HepG2 (cell line): ENCODE measurements at regions not wholly inside any gene's neighbourhood (a gene's known extent, or its start where the extent isn't known, plus 50 kb on each side); places are given as distances from the start of the nearest gene placed in this dataset.

Experiments
- ATAC-seq: fragments of 200-7000 bp; cut with Tn5 transposase; 3 replicates; pipeline ENCODE4 v1.9.1; 2020; ENCODE audit warnings: mild to moderate bottlenecking, moderate library complexity
- BruUV-seq: library from RNA; stranded (reverse); fragments of 400-500 nt; replicated peaks from 2 replicates; lab custom pipeline; 2021; lab: Mats Ljungman, UMichigan
- CTCF ChIA-PET: fragments of 300-600 bp; formaldehyde crosslinking; extraction: SDS; loops from one replicate; lab custom pipeline; 2021; ENCODE audit warnings: low total read pairs, inconsistent platforms, low intra/inter-chr PET ratio; lab: Yijun Ruan, JAX
- POLR2A ChIA-PET: fragments of 350-600 bp; sonication (Branson Sonifier 250); formaldehyde crosslinking; loops from one replicate; lab custom pipeline; 2020; ENCODE audit warnings: antibody characterized with exemption, inconsistent platforms; lab: Yijun Ruan, JAX
- DNase-seq: peaks from one replicate; pipeline ENCODE4 v3.0.0-alpha.2; 2015; ENCODE audit warnings: low spot score
- FAIRE-seq: peaks from 3 replicates; lab custom pipeline; 2011; peaks lifted over from hg19 to GRCh38; lab: Jason Lieb, UNC
- H2AFZ ChIP-seq: one replicate; pipeline ENCODE4 v1.6.1; 2011; ENCODE audit warnings: low read length, inconsistent platforms
- H3K27ac ChIP-seq: fragments of 300-600 bp; 3 replicates; pipeline ENCODE4 v1.8.0; 2011; ENCODE audit warnings: mixed run types, mild to moderate bottlenecking, mixed read lengths, low read length, inconsistent platforms; ENCODE audit not compliant: insufficient read depth; ENCODE audit errors: extremely low read length
- H3K27me3 ChIP-seq, 2 experiments: fragments of 200-600 bp in 1 of 2; 2 replicates in 1 of 2; 3 replicates in 1 of 2; pipeline versions ENCODE4 v1.6.0 to v1.8.0; 2011; ENCODE audit warnings: low read length in 2 of 2, mild to moderate bottlenecking in 2 of 2, moderate library complexity in 2 of 2, inconsistent platforms in 1 of 2; ENCODE audit not compliant: insufficient read depth in 2 of 2, control insufficient read depth in 1 of 2
- H3K36me3 ChIP-seq, 2 experiments: fragments of 200-600 bp in 1 of 2; replicated peaks in 1 of 2; 2 replicates in 1 of 2; 3 replicates in 1 of 2; pipeline versions ENCODE4 v1.5.1 to v1.8.0; 2011; ENCODE audit warnings: low read length in 2 of 2, inconsistent platforms in 1 of 2; ENCODE audit not compliant: insufficient read depth in 2 of 2, control insufficient read depth in 1 of 2
- H3K4me1 ChIP-seq: 2 replicates; pipeline ENCODE4 v1.5.1; 2012; ENCODE audit warnings: low read length, inconsistent platforms; ENCODE audit not compliant: insufficient read depth
- H3K4me2 ChIP-seq: 2 replicates; pipeline ENCODE4 v1.6.0; 2011; ENCODE audit warnings: low read depth, low read length, inconsistent platforms
- H3K4me3 ChIP-seq, 3 experiments: fragments of 200-600 bp in 1 of 3; sonication (generic), shearing (Covaris generic) in 1 of 3; replicated peaks in 1 of 3; 2 replicates each; pipeline ENCODE4 v1.5.1; 2011 to 2016; ENCODE audit warnings: low read length in 3 of 3, inconsistent platforms in 2 of 3, low read depth in 2 of 3, mild to moderate bottlenecking in 2 of 3, control low read depth in 1 of 3, mixed read lengths in 1 of 3; ENCODE audit not compliant: insufficient read depth in 1 of 3
- H3K79me2 ChIP-seq: one replicate; pipeline ENCODE4 v1.6.1; 2011; ENCODE audit warnings: low read length, inconsistent platforms; ENCODE audit not compliant: insufficient read depth
- H3K9ac ChIP-seq: 2 replicates; pipeline ENCODE4 v1.6.0; 2011; ENCODE audit warnings: mild to moderate bottlenecking, low read depth, low read length, inconsistent platforms; ENCODE audit not compliant: insufficient read depth
- H3K9me3 ChIP-seq: 2 replicates; pipeline ENCODE4 v1.5.1; 2012; ENCODE audit warnings: mild to moderate bottlenecking, low read length
- H4K20me1 ChIP-seq: 2 replicates; pipeline ENCODE4 v1.6.0; 2011; ENCODE audit warnings: inconsistent platforms, mild to moderate bottlenecking, low read length, moderate library complexity; ENCODE audit not compliant: insufficient read depth
- GABPB1 ChIP-seq: IDR thresholded peaks from 2 replicates; pipeline ENCODE4 v1.6.1; 2016; ENCODE audit warnings: mild to moderate bottlenecking, missing genetic modification reagents, moderate library complexity, missing compliant biosample characterization
- GMEB1 ChIP-seq: sonication (generic); formaldehyde crosslinking; IDR thresholded peaks from 2 replicates; pipeline ENCODE4 v1.5.1; 2020; ENCODE audit warnings: missing genetic modification reagents, mild to moderate bottlenecking, borderline replicate concordance
- RXRB ChIP-seq: IDR thresholded peaks from 2 replicates; pipeline ENCODE4 v1.6.1; 2016; ENCODE audit warnings: borderline replicate concordance, missing genetic modification reagents, missing compliant biosample characterization
- ZNF142 ChIP-seq: sonication (generic); formaldehyde crosslinking; IDR thresholded peaks from 2 replicates; pipeline ENCODE4 v1.4.0; 2020; ENCODE audit warnings: missing genetic modification reagents
- ZNF280B ChIP-seq: sonication (generic); formaldehyde crosslinking; IDR thresholded peaks from 2 replicates; pipeline ENCODE4 v1.5.0; 2020; ENCODE audit warnings: missing genetic modification reagents, mild to moderate bottlenecking, borderline replicate concordance
- ZNF296 ChIP-seq: sonication (generic); formaldehyde crosslinking; conservative IDR thresholded peaks from 2 replicates; pipeline ENCODE4 v1.5.0; 2020; ENCODE audit warnings: mild to moderate bottlenecking, missing genetic modification reagents
- ZNF354B ChIP-seq: sonication (generic); formaldehyde crosslinking; IDR thresholded peaks from 2 replicates; pipeline ENCODE4 v1.8.0; 2022; ENCODE audit warnings: mild to moderate bottlenecking, missing genetic modification reagents
- WGBS: methylation state at CpG from one replicate; pipeline ENCODE4 v1.1.6; 2017; ENCODE audit warnings: low lambda C conversion rate; 5-methylcytosine and 5-hydroxymethylcytosine counted together
- in situ Hi-C: cut with HindIII; loops from 2 replicates; pipeline ENCODE4 v1.10.0; 2017; ENCODE audit warnings: low pct_unique_long_range_greater_than_20kb; ENCODE audit not compliant: extremely low pct_ligation_motif_present
- intact Hi-C: fragments of 100-400 bp; cut with micrococcal nuclease; formaldehyde crosslinking; loops from one replicate; pipeline ENCODE4 v1.10.0; 2022; ENCODE audit not compliant: unreplicated experiment

GRCh38 chr3:170813266-170813665, 56.7 kb downstream of the RPL22L1 start:
- no peak for ATAC-seq
- no peak overlapping the region for H3K4me3 ChIP-seq
- in situ Hi-C loops: loop anchor here (10.0 to 25.0 kb wide), 2 partner anchors 388 to 501 kb away; no protein-coding TSS in a partner anchor
- no peak for FAIRE-seq
- H4K20me1 ChIP-seq: no peaks in the 10 kb centered on the region; the same call in 1 of the 2 replicates
- no peaks in the 10 kb centered on the region for H3K9me3 ChIP-seq
- 9% methylated on average over 5 of the region's 5 CpGs for WGBS
- H3K27me3 ChIP-seq: peaks cover 0 to 26% of the 10 kb centered on the region in 2 experiments; a peak in 1 of 5 replicates
- intact Hi-C loops: loop anchor here (5.0 kb wide), 1 partner anchor 121 kb away; no protein-coding TSS in a partner anchor
- H3K36me3 ChIP-seq: no peaks in the 10 kb centered on the region
- ChIA-PET CTCF (no interaction called here), POLR2A (no interaction called here)
- H3K4me2 ChIP-seq: no peak overlapping the region
- H3K27ac ChIP-seq: no peak overlapping the region
- no peak overlapping the region for H2AFZ ChIP-seq
- BruUV-seq: no TSS peak
- H3K79me2 ChIP-seq: no peaks in the 10 kb centered on the region
- peaks cover 6% of the 10 kb centered on the region; the same call in 1 of the 2 replicates for H3K4me1 ChIP-seq
- no peak for TF ChIP-seq ZNF142
- no peak for TF ChIP-seq GMEB1
- TF ChIP-seq ZNF354B (CRISPR knock-in tag): no peak
- no peak for TF ChIP-seq GABPB1 (CRISPR knock-in tag)
- no peak for TF ChIP-seq RXRB (CRISPR knock-in tag)
- no peak for TF ChIP-seq ZNF280B (CRISPR knock-in tag)
- no peak for TF ChIP-seq ZNF296 (CRISPR knock-in tag)
- H3K9ac ChIP-seq: no peak overlapping the region
- no peak for DNase-seq
